K562 (cell line): ENCODE measurements at regions not wholly inside any gene's neighbourhood (a gene's known extent, or its start where the extent isn't known, plus 50 kb on each side); places are given as distances from the start of the nearest gene placed in this dataset.

Experiments used
- ASH1L ChIP-seq: fragments of 450-650 bp; IDR thresholded peaks from 2 replicates; pipeline ENCODE4 v1.6.1; 2018; ENCODE audit warnings: borderline replicate concordance, mild to moderate bottlenecking, low read depth; ENCODE audit not compliant: partially characterized antibody
- CAMTA2 ChIP-seq: fragments of 250-450 bp; sonication (Bioruptor Pico); conservative IDR thresholded peaks from 2 replicates; pipeline ENCODE4 v1.5.1; 2022
- CBFB ChIP-seq: sonication (generic); formaldehyde crosslinking; IDR thresholded peaks from 2 replicates; pipeline ENCODE4 v1.4.0; 2020; ENCODE audit warnings: mild to moderate bottlenecking, missing genetic modification reagents
- STAT6 ChIP-seq: sonication (generic); formaldehyde crosslinking; IDR thresholded peaks from 2 replicates; pipeline ENCODE4 v1.8.1; 2023; ENCODE audit warnings: mild to moderate bottlenecking, missing genetic modification reagents
- ZNF431 ChIP-seq: sonication (generic); formaldehyde crosslinking; IDR thresholded peaks from 2 replicates; pipeline ENCODE4 v1.8.0; 2022; ENCODE audit warnings: mild to moderate bottlenecking, missing genetic modification reagents
- ZNF740 ChIP-seq, 3 experiments: fragments of 200-800 bp in 1 of 3; sonication (Bioruptor generic) in 1 of 3; sonication (generic) in 1 of 3; formaldehyde crosslinking in 1 of 3; IDR thresholded peaks; 2 replicates each; pipeline versions ENCODE4 v1.6.1 to v1.8.0; 2016 to 2022; ENCODE audit warnings: mild to moderate bottlenecking in 2 of 3, missing compliant biosample characterization in 2 of 3, missing genetic modification characterization in 2 of 3, missing genetic modification reagents in 1 of 3

GRCh38 chr2:66869076-66869475 is 434.2 kb downstream of the MEIS1 start (continued):
- TF ChIP-seq STAT6 (CRISPR knock-in tag) (no peak), ZNF740 (CRISPR knock-in tag; IDR thresholded peaks at IDR 0.05) (no peak), ZNF740 (tag; IDR thresholded peaks at IDR 0.05) (no peak), CAMTA2 (CRISPR knock-in tag) (no peak), ZNF431 (CRISPR knock-in tag) (no peak), CBFB (CRISPR knock-in tag) (no peak), ASH1L (no peak)
